Endothelial cell of umbilical vein (primary cell): ENCODE measurements at regions not wholly inside any gene's neighbourhood (a gene's known extent, or its start where the extent isn't known, plus 50 kb on each side); places are given as distances from the start of the nearest gene placed in this dataset.

Experiments used
- BruUV-seq: library from RNA; stranded (reverse); fragments of 400-500 nt; replicated peaks from 2 replicates; lab custom pipeline; 2021; lab: Mats Ljungman, UMichigan
- CTCF ChIA-PET: fragments of 300-600, 350-600 bp; sonication (Branson Sonifier 250); formaldehyde crosslinking; loops from one replicate; lab custom pipeline; 2021; ENCODE audit warnings: antibody characterized with exemption, inconsistent platforms; lab: Charles Lee
- POLR2A ChIA-PET: fragments of 300-600, 350-600 bp; sonication (Branson Sonifier 250); formaldehyde crosslinking; loops from one replicate; lab custom pipeline; 2021; ENCODE audit warnings: antibody characterized with exemption, inconsistent platforms; lab: Charles Lee
- DNase-seq: peaks from one replicate; pipeline ENCODE4 v3.0.0-alpha.2; 2011; ENCODE audit warnings: low read depth, low spot score
- FAIRE-seq: peaks from 2 replicates; lab custom pipeline; 2011; peaks lifted over from hg19 to GRCh38; lab: Jason Lieb, UNC
- H2AFZ ChIP-seq: 2 replicates; pipeline ENCODE4 v1.6.0; 2012; ENCODE audit warnings: low read depth, low read length, control low read depth, inconsistent platforms
- H3K27ac ChIP-seq: 2 replicates; pipeline ENCODE4 v1.5.1; 2011; ENCODE audit warnings: low read depth, mild to moderate bottlenecking, control low read depth, low read length, moderate library complexity; ENCODE audit not compliant: insufficient read depth
- H3K27me3 ChIP-seq, 2 experiments: 2 replicates each; pipeline versions ENCODE4 v1.6.0 to v1.6.1; 2011; ENCODE audit warnings: low read length in 2 of 2, mixed read lengths in 1 of 2; ENCODE audit not compliant: control insufficient read depth in 2 of 2, insufficient read depth in 2 of 2
- H3K36me3 ChIP-seq, 2 experiments: 2 replicates in 1 of 2; 3 replicates in 1 of 2; pipeline ENCODE4 v1.5.1; 2011; ENCODE audit warnings: low read length in 2 of 2, mild to moderate bottlenecking in 1 of 2, moderate library complexity in 1 of 2; ENCODE audit not compliant: control insufficient read depth in 2 of 2, insufficient read depth in 2 of 2; ENCODE audit errors: extremely low read depth in 1 of 2
- H3K4me1 ChIP-seq: 3 replicates; pipeline ENCODE4 v1.5.1; 2011; ENCODE audit warnings: mild to moderate bottlenecking, low read length; ENCODE audit not compliant: control insufficient read depth, insufficient read depth; ENCODE audit errors: extremely low read depth
- H3K4me2 ChIP-seq: 2 replicates; pipeline ENCODE4 v1.6.1; 2011; ENCODE audit warnings: low read length, control low read depth, mixed read lengths; ENCODE audit not compliant: insufficient read depth
- H3K4me3 ChIP-seq, 3 experiments: fragments of 200-600 bp in 1 of 3; sonication (generic), shearing (Covaris generic) in 1 of 3; replicated peaks in 1 of 3; 2 replicates each; pipeline ENCODE4 v1.5.1; 2011 to 2016; ENCODE audit warnings: control low read depth in 3 of 3, low read length in 3 of 3, mild to moderate bottlenecking in 2 of 3, inconsistent platforms in 1 of 3, low read depth in 1 of 3, moderate library complexity in 1 of 3; ENCODE audit not compliant: insufficient read depth in 1 of 3
- H3K79me2 ChIP-seq: 2 replicates; pipeline ENCODE4 v1.6.0; 2012; ENCODE audit warnings: low read length, inconsistent platforms; ENCODE audit not compliant: control insufficient read depth, insufficient read depth
- H3K9ac ChIP-seq: replicated peaks from 2 replicates; pipeline ENCODE3; 2011; ENCODE audit warnings: low read length, control low read depth; ENCODE audit not compliant: insufficient read depth; ENCODE audit errors: extremely low read depth
- H3K9me1 ChIP-seq: replicated peaks from 3 replicates; pipeline ENCODE4 v1.6.0; 2011; ENCODE audit warnings: mild to moderate bottlenecking, low read length; ENCODE audit not compliant: control insufficient read depth, insufficient read depth; ENCODE audit errors: extremely low read depth
- H3K9me3 ChIP-seq: replicated peaks from 2 replicates; pipeline ENCODE4 v1.5.1; 2012; ENCODE audit warnings: low read length, inconsistent platforms; ENCODE audit not compliant: control insufficient read depth, insufficient read depth
- H4K20me1 ChIP-seq: replicated peaks from 2 replicates; pipeline ENCODE3; 2011; ENCODE audit warnings: mild to moderate bottlenecking, low read length; ENCODE audit not compliant: control insufficient read depth, insufficient read depth; ENCODE audit errors: extremely low read depth
- CTCF ChIP-seq, 2 donors: IDR thresholded peaks; 1 replicate in 1 of 2; 2 replicates in 1 of 2; pipeline ENCODE4 v1.5.1; 2011; ENCODE audit warnings: low read length in 2 of 2, mild to moderate bottlenecking in 2 of 2, moderate library complexity in 2 of 2, control low read depth in 1 of 2, inconsistent platforms in 1 of 2, low read depth in 1 of 2; ENCODE audit not compliant: insufficient read depth in 1 of 2; ENCODE audit errors: extremely low read depth in 1 of 2
- EZH2 ChIP-seq: IDR thresholded peaks from 2 replicates; pipeline ENCODE4 v1.6.1; 2012; ENCODE audit warnings: borderline replicate concordance, low read depth, mild to moderate bottlenecking, moderate library complexity, low read length, inconsistent platforms; ENCODE audit not compliant: severe bottlenecking
- FOS ChIP-seq: IDR thresholded peaks from 2 replicates; pipeline ENCODE4 v1.6.1; 2011; ENCODE audit warnings: mild to moderate bottlenecking, low read length, moderate library complexity, borderline replicate concordance; ENCODE audit not compliant: insufficient read depth
- GATA2 ChIP-seq: IDR thresholded peaks from 2 replicates; pipeline ENCODE4 v1.7.0; 2011; ENCODE audit warnings: low read depth, mild to moderate bottlenecking, moderate library complexity, mixed read lengths, low read length; ENCODE audit not compliant: insufficient read length, insufficient read depth
- JUN ChIP-seq: IDR thresholded peaks from 2 replicates; pipeline ENCODE4 v1.6.1; 2011; ENCODE audit warnings: borderline replicate concordance, low read depth; ENCODE audit not compliant: insufficient read length, insufficient read depth
- MAX ChIP-seq: IDR thresholded peaks from 2 replicates; pipeline ENCODE4 v1.6.1; 2011; ENCODE audit not compliant: insufficient read depth, insufficient read length
- MYC ChIP-seq: IDR thresholded peaks from one replicate; pipeline ENCODE4 v1.6.1; 2011; ENCODE audit warnings: mild to moderate bottlenecking, low read depth, low read length
- POLR2A ChIP-seq: IDR thresholded peaks from 2 replicates; pipeline ENCODE4 v1.6.1; 2012; ENCODE audit warnings: low read depth, mild to moderate bottlenecking, control low read depth, low read length
- POLR2AphosphoS5 ChIP-seq: IDR thresholded peaks from 2 replicates; pipeline ENCODE4 v1.6.1; 2012; ENCODE audit warnings: low read depth, mild to moderate bottlenecking, control low read depth, low read length, moderate library complexity; ENCODE audit not compliant: insufficient read depth
- dilution Hi-C: fragments of 300-500 bp; cut with MboI; formaldehyde crosslinking; loops from one replicate; pipeline ENCODE4 v1.15.0; 2019; ENCODE audit warnings: low sequenced_read_pairs; ENCODE audit not compliant: extremely low pct_ligation_motif_present
- intact Hi-C: fragments of 100-400 bp; cut with micrococcal nuclease; formaldehyde crosslinking; loops from one replicate; pipeline ENCODE4 v1.10.0; 2022

DNA sequence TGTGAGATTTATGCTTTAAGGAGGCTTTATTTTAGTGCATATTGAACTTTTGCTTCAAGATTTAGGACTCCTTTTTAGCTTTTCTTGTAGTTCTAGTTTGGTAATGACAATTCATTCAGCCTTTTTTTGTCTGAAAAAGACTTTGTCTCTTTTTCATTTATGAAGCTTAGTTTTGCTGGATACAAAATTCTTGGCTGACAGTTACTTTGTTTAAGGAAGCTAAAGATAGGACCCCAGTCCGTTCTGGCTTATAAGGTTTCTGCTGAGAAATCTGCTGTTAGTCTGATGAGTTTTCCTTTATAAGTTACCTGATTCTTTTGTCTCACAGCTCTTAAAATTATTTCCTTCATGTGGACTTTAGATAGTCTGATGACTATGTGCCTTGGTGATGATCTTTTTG is 142.8 kb upstream of the B3GAT2 start:
- intact Hi-C loops (no loop called here), dilution Hi-C loops (no loop called here)
- DNase-seq (no peak), FAIRE-seq (no peak)
- H3K9me1 ChIP-seq, result no peaks in the 10 kb centered on the region
- no peak for TF ChIP-seq GATA2
- TF ChIP-seq JUN, result no peak
- TF ChIP-seq MYC, result no peak
- no peak for TF ChIP-seq POLR2AphosphoS5
- no peak for TF ChIP-seq FOS
- TF ChIP-seq POLR2A, result no peak
- TF ChIP-seq MAX, result no peak
- TF ChIP-seq EZH2, result no peak
- TF ChIP-seq CTCF (IDR thresholded peaks at IDR 0.05; ENCODE audit: extremely low read depth in 1 of 2, insufficient read depth in 1 of 2, low read depth in 1 of 2, low read length in 2 of 2), result no peak
- BruUV-seq, result no TSS peak
- no peaks in the 10 kb centered on the region for H3K27me3 ChIP-seq
- POLR2A ChIA-PET, result no interaction called here
- H3K27ac ChIP-seq, result no peak overlapping the region
- H3K36me3 ChIP-seq, result no peaks in the 10 kb centered on the region
- H3K9ac ChIP-seq, result no peak overlapping the region
- H3K9me3 ChIP-seq, result no peaks in the 10 kb centered on the region
- no peak overlapping the region for H3K4me3 ChIP-seq
- H2AFZ ChIP-seq, result no peak overlapping the region
- no peaks in the 10 kb centered on the region for H3K4me1 ChIP-seq
- H4K20me1 ChIP-seq, result no peaks in the 10 kb centered on the region
- no peaks in the 10 kb centered on the region for H3K79me2 ChIP-seq
- CTCF ChIA-PET, result no interaction called here
- H3K4me2 ChIP-seq, result no peak overlapping the region
